ENCODE measurements at regions not wholly inside any gene's neighbourhood (a gene's known extent, or its start where the extent isn't known, plus 50 kb on each side); places are given as distances from the start of the nearest gene placed in this dataset.

GRCh38 chr1:55597910-55598309 is 382.7 kb upstream of the USP24 start:
- no peaks in the 10 kb centered on the region for H3K4me1 ChIP-seq
- WGBS (ENCODE audit: insufficient coverage, low coverage, low lambda C conversion rate, missing lambda C conversion rate) = 23% methylated on average over 2 of the region's 2 CpGs
- no peaks in the 10 kb centered on the region for H3K36me3 ChIP-seq
- DNase-seq = no peak
- no peak for TF ChIP-seq POLR2A (IDR thresholded peaks at IDR 0.05)
- no peak for TF ChIP-seq CTCF (IDR thresholded peaks at IDR 0.05)
- no peak overlapping the region for H3K27ac ChIP-seq
- ATAC-seq = no peak
- intact Hi-C loops (cut with DNase I) = no loop called here
- no peak overlapping the region for H3K4me3 ChIP-seq
- no peaks in the 10 kb centered on the region for H3K9me3 ChIP-seq
- no peaks in the 10 kb centered on the region for H3K27me3 ChIP-seq

- no peak for TF ChIP-seq CTCF (IDR thresholded peaks at IDR 0.05)
- no peak for TF ChIP-seq POLR2A (IDR thresholded peaks at IDR 0.05)
- Histone ChIP-seq H3K27me3 (no peaks in the 10 kb centered on the region), H3K27ac (no peak overlapping the region), H3K4me3 (no peak overlapping the region), H3K36me3 (no peaks in the 10 kb centered on the region), H3K4me1 (no peaks in the 10 kb centered on the region), H3K9me3 (no peaks in the 10 kb centered on the region)
- WGBS (ENCODE audit: insufficient coverage, low coverage, low lambda C conversion rate, missing lambda C conversion rate) = 56% methylated on average over 4 of the region's 4 CpGs
- no peak for DNase-seq
- intact Hi-C loops (cut with DNase I) = no loop called here
- ATAC-seq = no peak
These were observed 379.5 kb upstream of the USP24 start for GRCh38 chr1:55594701-55595100.

GRCh38 chr1:55593298-55593697 is 378.1 kb upstream of the USP24 start:
- H3K36me3 ChIP-seq = no peaks in the 10 kb centered on the region
- H3K27me3 ChIP-seq = no peaks in the 10 kb centered on the region
- H3K4me3 ChIP-seq = no peak overlapping the region
- H3K27ac ChIP-seq = no peak overlapping the region
- no peak for DNase-seq
- no peak for ATAC-seq
- intact Hi-C loops (cut with DNase I) = no loop called here
- H3K4me1 ChIP-seq = no peaks in the 10 kb centered on the region
- no peaks in the 10 kb centered on the region for H3K9me3 ChIP-seq
- TF ChIP-seq POLR2A (IDR thresholded peaks at IDR 0.05) (no peak), CTCF (IDR thresholded peaks at IDR 0.05) (no peak)

GRCh38 chr1:55592122-55592521 is 377.0 kb upstream of the USP24 start:
- no peak for TF ChIP-seq POLR2A (IDR thresholded peaks at IDR 0.05)
- TF ChIP-seq CTCF (IDR thresholded peaks at IDR 0.05) = no peak
- no peaks in the 10 kb centered on the region for H3K36me3 ChIP-seq
- no peaks in the 10 kb centered on the region for H3K27me3 ChIP-seq
- no peak overlapping the region for H3K4me3 ChIP-seq
- H3K9me3 ChIP-seq = no peaks in the 10 kb centered on the region
- ATAC-seq = no peak
- DNase-seq = no peak
- intact Hi-C loops (cut with DNase I) = no loop called here
- no peak overlapping the region for H3K27ac ChIP-seq
- 100% methylated on average over 1 of the region's 2 CpGs for WGBS (ENCODE audit: insufficient coverage, low coverage, low lambda C conversion rate, missing lambda C conversion rate)
- no peaks in the 10 kb centered on the region for H3K4me1 ChIP-seq

- no peak for DNase-seq
- Histone ChIP-seq H3K4me1 (no peaks in the 10 kb centered on the region), H3K27ac (no peak overlapping the region), H3K36me3 (no peaks in the 10 kb centered on the region), H3K4me3 (no peak overlapping the region), H3K27me3 (no peaks in the 10 kb centered on the region), H3K9me3 (no peaks in the 10 kb centered on the region)
- TF ChIP-seq CTCF (IDR thresholded peaks at IDR 0.05) = no peak
- no peak for TF ChIP-seq POLR2A (IDR thresholded peaks at IDR 0.05)
- intact Hi-C loops (cut with DNase I) = no loop called here
- ATAC-seq = no peak
- 60% methylated on average over 7 of the region's 7 CpGs for whole genome bisulfite sequencing (ENCODE audit: insufficient coverage, low coverage, low lambda C conversion rate, missing lambda C conversion rate)
These were observed 374.6 kb upstream of the USP24 start for GRCh38 chr1:55589671-55590297.
